Panc1 (cell line): ENCODE measurements at regions not wholly inside any gene's neighbourhood (a gene's known extent, or its start where the extent isn't known, plus 50 kb on each side); places are given as distances from the start of the nearest gene placed in this dataset.

Source experiments
- POLR2AphosphoS5 ChIP-seq: IDR thresholded peaks from 2 replicates; pipeline ENCODE4 v1.6.1; 2012; ENCODE audit warnings: mild to moderate bottlenecking, low read depth, low read length, moderate library complexity
- TF ChIP-seq, protein P1 (sequence below): fragments of 450-650 bp; IDR thresholded peaks from 2 replicates; pipeline ENCODE4 v1.5.1; 2017; ENCODE audit warnings: mild to moderate bottlenecking

DNA sequence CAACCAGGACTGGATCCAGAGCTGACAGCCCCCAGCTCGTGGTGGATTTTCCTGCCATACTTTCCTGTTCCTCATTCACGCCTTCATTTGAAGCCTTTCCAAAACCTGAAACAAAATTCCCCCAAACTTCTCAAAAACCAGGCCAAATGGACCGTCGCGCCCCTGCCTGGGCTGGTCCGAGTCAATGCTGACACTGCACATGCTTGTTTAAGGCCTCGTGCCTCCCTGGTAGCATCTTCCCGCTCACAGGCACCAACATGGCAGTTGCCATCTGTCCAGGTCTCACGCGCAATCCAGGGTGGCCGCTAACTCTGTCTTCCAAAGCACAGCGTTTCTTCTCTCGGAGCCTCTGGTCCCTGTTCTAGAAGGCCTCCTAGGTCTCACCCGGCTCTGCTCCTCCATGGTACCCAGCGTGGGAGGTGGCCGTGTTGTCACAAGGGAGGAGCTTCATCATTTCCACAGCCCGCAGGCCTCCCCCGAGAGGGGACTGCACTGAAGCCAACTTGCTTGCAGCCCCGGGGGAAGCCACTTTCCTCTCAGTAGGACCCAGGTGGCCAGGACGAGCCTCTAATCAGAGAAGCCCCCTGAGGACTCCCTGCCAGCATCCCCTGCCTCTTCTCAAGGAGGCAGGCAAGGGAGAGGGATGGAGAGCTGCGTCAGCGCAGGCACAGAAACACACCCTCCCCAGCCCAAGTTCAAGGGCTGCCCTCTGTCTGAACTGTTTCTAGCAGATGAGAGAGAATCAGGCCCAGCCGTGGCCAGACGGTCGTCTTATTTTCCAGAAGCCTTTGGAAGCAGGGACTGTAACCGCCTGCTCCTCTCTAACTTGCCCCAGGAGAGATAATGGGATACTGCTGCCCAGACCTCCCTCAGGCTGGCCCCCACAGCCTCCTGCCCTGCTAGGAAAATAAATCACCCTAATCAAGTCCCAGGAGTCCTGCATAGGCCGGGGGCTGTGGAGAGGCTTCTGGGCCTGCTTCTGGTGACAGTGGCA, 152.8 kb upstream of the TLE3 start:
- TF ChIP-seq, protein P1, sequence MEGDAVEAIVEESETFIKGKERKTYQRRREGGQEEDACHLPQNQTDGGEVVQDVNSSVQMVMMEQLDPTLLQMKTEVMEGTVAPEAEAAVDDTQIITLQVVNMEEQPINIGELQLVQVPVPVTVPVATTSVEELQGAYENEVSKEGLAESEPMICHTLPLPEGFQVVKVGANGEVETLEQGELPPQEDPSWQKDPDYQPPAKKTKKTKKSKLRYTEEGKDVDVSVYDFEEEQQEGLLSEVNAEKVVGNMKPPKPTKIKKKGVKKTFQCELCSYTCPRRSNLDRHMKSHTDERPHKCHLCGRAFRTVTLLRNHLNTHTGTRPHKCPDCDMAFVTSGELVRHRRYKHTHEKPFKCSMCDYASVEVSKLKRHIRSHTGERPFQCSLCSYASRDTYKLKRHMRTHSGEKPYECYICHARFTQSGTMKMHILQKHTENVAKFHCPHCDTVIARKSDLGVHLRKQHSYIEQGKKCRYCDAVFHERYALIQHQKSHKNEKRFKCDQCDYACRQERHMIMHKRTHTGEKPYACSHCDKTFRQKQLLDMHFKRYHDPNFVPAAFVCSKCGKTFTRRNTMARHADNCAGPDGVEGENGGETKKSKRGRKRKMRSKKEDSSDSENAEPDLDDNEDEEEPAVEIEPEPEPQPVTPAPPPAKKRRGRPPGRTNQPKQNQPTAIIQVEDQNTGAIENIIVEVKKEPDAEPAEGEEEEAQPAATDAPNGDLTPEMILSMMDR = no peak
- TF ChIP-seq POLR2AphosphoS5 = no peak
